ENCODE measurements at regions not wholly inside any gene's neighbourhood (a gene's known extent, or its start where the extent isn't known, plus 50 kb on each side); places are given as distances from the start of the nearest gene placed in this dataset.

DNA sequence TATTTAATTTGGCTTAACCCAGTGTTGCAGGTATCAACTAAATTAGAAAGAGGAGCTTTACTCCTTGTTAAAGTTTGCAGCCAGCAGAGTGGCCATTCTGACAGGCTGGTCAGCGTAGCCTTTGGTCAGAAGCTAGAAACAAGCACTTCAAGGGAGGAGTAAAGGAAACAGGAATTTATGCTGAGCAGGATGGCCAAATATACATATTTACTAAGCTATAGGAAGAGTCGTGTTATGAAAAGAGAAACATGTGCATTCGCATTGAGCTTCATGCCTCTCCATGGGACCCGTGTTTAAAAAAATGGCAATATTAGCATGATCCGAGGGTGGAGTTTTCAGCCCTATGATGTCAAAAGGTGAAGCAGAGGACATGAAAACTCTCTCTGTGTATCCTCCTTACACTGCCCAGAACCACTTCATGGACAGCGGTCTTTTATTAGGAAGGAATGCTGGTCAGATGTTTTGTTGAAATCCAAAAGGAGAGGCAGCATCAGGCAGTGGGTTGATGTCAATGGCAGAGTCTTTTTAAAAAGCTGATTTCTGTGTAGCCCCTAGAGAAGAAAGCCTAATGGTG lies 71.8 kb upstream of the MAPK10 start:
- TF ChIP-seq, protein P1, sequence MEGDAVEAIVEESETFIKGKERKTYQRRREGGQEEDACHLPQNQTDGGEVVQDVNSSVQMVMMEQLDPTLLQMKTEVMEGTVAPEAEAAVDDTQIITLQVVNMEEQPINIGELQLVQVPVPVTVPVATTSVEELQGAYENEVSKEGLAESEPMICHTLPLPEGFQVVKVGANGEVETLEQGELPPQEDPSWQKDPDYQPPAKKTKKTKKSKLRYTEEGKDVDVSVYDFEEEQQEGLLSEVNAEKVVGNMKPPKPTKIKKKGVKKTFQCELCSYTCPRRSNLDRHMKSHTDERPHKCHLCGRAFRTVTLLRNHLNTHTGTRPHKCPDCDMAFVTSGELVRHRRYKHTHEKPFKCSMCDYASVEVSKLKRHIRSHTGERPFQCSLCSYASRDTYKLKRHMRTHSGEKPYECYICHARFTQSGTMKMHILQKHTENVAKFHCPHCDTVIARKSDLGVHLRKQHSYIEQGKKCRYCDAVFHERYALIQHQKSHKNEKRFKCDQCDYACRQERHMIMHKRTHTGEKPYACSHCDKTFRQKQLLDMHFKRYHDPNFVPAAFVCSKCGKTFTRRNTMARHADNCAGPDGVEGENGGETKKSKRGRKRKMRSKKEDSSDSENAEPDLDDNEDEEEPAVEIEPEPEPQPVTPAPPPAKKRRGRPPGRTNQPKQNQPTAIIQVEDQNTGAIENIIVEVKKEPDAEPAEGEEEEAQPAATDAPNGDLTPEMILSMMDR (optimal IDR thresholded peaks at IDR 0.05 in 1 of 3, IDR thresholded peaks at IDR 0.05 in 1 of 3, conservative IDR thresholded peaks at IDR 0.05 in 1 of 3; ENCODE audit: extremely low read depth in 1 of 3, insufficient read depth in 2 of 3, low read length in 3 of 3) = no peak
- no peak for TF ChIP-seq EZH2 (IDR thresholded peaks at IDR 0.05; ENCODE audit: low read length)

Data from keratinocyte (primary cell).